Peyer's patch (tissue), 4 donors: ENCODE measurements at regions not wholly inside any gene's neighbourhood (a gene's known extent, or its start where the extent isn't known, plus 50 kb on each side); places are given as distances from the start of the nearest gene placed in this dataset.

Experiments
- CTCF ChIP-seq, 6 experiments: fragments of 450-650 bp in 4 of 6; fragments of 200-600 bp in 2 of 6; sonication (generic) in 1 of 6; IDR thresholded peaks; one replicate each; pipeline ENCODE4 v1.5.1; 2017 to 2019; ENCODE audit warnings: antibody characterized with exemption in 6 of 6, mild to moderate bottlenecking in 3 of 6, moderate library complexity in 1 of 6
- POLR2A ChIP-seq, 2 donors: fragments of 450-650 bp; IDR thresholded peaks; one replicate each; pipeline ENCODE4 v1.5.1; 2017; ENCODE audit warnings: antibody characterized with exemption in 2 of 2, mild to moderate bottlenecking in 2 of 2, moderate library complexity in 2 of 2

GRCh38 chr10:3432081-3432825 lies 259.7 kb upstream of the PITRM1 start:
- TF ChIP-seq CTCF (IDR thresholded peaks at IDR 0.05) (no peak), POLR2A (IDR thresholded peaks at IDR 0.05) (no peak)
